Activated T-cell treated with anti-CD3 and anti-CD28 coated beads, Interleukin-2, amount 50 U/mL, for 72 hours (primary cell): ENCODE measurements at regions not wholly inside any gene's neighbourhood (a gene's known extent, or its start where the extent isn't known, plus 50 kb on each side); places are given as distances from the start of the nearest gene placed in this dataset.
"Not testable (repeated sequence)": the region's sequence is repeated elsewhere in the genome, so short reads cannot be mapped to it uniquely, and the experiment has no call there.

Experiments
- ATAC-seq, 2 donors: fragments of 150-1000 bp; cut with Tn5 transposase; replicated peaks in 1 of 2; 2 replicates each; pipeline ENCODE4 v1.10.0; 2021; ENCODE audit warnings: moderate library complexity in 2 of 2, mild to moderate bottlenecking in 1 of 2
- DNase-seq, 2 donors: peaks; one replicate each; pipeline ENCODE4 v3.0.0; 2021 to 2022; ENCODE audit warnings: mixed read lengths in 1 of 2
- H3K27ac Mint-ChIP-seq: one replicate; pipeline ENCODE4 v1.8.0; 2022; ENCODE audit warnings: mild to moderate bottlenecking, moderate library complexity, mixed read lengths
- H3K27me3 Mint-ChIP-seq: one replicate; pipeline ENCODE4 v1.8.0; 2022; ENCODE audit warnings: low read depth, mixed read lengths
- H3K36me3 Mint-ChIP-seq, 2 donors: one replicate each; pipeline ENCODE4 v1.8.0; 2022; ENCODE audit warnings: mixed read lengths in 2 of 2, mild to moderate bottlenecking in 1 of 2; ENCODE audit not compliant: insufficient read depth in 2 of 2
- H3K4me1 Mint-ChIP-seq: one replicate; pipeline ENCODE4 v1.8.0; 2022; ENCODE audit warnings: low read depth, mixed read lengths
- H3K4me3 Mint-ChIP-seq, 2 donors: one replicate each; pipeline ENCODE4 v1.8.0; 2022; ENCODE audit warnings: mild to moderate bottlenecking in 2 of 2, mixed read lengths in 2 of 2, moderate library complexity in 2 of 2
- H3K9me3 Mint-ChIP-seq, 2 donors: one replicate each; pipeline ENCODE4 v1.8.0; 2022; ENCODE audit warnings: mixed read lengths in 2 of 2

DNA sequence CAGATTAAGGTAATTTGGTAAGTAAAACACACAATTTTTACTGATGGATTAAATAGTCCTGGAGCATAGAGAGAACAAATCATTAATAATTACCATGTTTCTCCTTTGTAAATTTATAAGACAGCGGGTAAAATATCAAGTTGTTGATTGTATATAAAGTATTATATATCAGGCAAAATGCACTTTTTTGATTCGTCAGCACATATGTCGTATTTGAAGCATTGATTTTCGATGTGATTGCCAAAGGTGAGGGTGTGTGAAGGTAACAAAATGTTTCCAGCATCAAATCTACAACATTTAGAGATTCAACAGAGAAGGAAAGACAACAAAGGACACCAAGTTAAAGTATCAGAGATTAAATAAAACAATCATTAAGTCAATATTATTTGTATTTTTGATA is 1437.8 kb upstream of the ADGRL3 start:
- no peaks in the 10 kb centered on the region for H3K27me3 Mint-ChIP-seq
- no peak overlapping the region for H3K27ac Mint-ChIP-seq
- H3K4me1 Mint-ChIP-seq: no peaks in the 10 kb centered on the region
- ATAC-seq: no peak
- peaks cover 0 to 11% of the 10 kb centered on the region in 2 donors for H3K9me3 Mint-ChIP-seq
- no peak for DNase-seq
- H3K4me3 Mint-ChIP-seq: no peak overlapping the region
- H3K36me3 Mint-ChIP-seq: no peaks in the 10 kb centered on the region

DNA sequence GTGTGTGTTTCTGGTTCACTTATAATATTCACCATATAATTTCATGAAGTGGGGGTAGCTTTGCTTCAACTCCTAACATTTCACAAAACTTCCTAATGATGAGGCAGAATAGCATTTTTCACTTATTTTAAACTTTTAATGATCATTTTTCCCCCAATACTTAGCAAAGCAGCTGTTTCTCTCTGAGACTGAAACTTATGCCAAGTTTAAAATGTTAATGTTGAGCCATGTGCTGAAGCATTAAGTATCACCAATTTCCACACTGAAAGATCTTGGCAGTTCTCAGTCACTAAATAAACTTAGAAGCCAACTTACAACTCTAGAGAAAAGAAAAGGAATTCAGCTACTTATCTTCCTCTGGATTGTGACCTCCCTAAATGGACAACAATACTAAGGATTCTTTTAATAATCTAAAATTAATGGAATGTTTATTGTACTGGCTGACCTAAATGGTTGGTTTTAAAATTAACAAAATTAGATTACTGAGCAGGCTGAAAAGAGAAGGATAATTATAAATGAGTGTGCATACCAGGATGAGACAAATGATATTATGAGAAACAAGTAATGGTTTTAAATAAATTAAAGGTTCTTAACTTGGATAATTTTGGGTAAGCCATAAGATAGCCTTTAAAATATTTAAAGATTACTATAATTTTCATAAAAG is 1429.4 kb upstream of the ADGRL3 start:
- Mint-ChIP-seq H3K36me3 (no peaks in the 10 kb centered on the region), H3K4me1 (no peaks in the 10 kb centered on the region), H3K27ac (no peak overlapping the region), H3K9me3 (peaks cover 2 to 5% of the 10 kb centered on the region in 2 donors), H3K4me3 (no peak overlapping the region), H3K27me3 (no peaks in the 10 kb centered on the region)
- DNase-seq (no peak), ATAC-seq (no peak)

DNA sequence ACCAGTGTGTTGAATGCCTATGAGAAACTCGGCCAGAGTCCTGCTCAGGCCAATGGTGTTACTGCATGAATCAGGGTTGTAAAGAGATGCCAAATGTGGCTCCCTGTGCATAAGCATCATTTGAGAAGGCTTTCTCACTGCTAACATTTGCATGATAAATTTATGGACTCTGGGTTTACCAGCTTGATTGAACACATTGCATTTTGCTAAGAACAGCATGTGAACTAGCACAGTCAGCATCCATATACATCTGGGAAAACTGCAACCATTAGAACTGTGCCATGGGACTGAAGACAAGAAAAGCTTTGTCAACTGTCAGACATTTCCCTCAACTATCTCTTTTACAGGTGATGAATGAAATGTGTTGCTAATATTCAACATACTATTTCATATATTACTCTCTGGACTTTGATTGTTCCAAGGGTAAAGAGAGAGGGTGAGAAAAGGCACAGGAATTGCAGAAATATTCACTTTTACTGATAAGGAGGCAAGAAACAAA is 1427.4 kb upstream of the ADGRL3 start:
- Mint-ChIP-seq H3K27ac (no peak overlapping the region), H3K4me3 (no peak overlapping the region), H3K27me3 (no peaks in the 10 kb centered on the region), H3K4me1 (no peaks in the 10 kb centered on the region), H3K36me3 (no peaks in the 10 kb centered on the region), H3K9me3 (peaks cover 2 to 5% of the 10 kb centered on the region in 2 donors)
- ATAC-seq (no peak), DNase-seq (no peak)

DNA sequence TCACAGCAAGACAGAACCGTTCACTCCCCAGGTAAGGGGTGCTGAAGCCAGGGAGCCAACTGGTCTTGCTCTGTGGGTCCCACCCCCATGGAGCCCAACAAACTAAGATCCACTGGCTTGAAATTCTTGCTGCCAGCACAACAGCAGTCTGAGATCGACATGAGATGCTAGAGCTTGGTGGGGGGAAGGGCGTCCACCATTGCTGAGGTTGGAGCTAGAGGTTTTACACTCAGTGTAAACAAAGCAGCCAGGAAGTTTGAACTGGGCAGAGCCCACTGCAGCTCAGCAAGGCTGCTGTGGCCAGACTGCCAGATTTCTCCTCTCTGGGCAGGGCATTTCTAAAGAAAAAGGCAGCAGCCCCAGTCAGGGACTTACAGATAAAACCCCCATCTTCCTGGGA is 1419.9 kb upstream of the ADGRL3 start:
- H3K4me1 Mint-ChIP-seq, H3K36me3 Mint-ChIP-seq, H3K27ac Mint-ChIP-seq, ATAC-seq, H3K27me3 Mint-ChIP-seq, H3K4me3 Mint-ChIP-seq, DNase-seq: not testable (repeated sequence)
- H3K9me3 Mint-ChIP-seq: peaks cover 16 to 19% of the 10 kb centered on the region in 2 donors

DNA sequence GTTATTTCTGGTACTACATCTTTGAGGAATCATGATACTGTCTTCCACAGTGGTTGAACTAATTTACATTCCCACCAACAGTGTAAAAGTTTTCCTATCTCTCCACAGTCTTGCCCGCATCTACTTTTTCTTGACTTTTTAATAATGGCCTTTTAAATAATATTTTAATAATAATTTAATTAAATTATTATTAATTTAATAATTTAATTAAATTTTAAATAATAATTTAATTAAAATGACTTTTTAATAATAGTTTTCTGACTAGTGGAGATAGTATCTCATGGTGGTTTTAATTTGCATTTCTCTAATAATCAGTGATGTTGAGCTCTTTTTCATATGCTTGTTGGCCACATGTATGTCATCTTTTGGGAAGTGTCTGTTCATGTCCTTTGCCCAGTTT is 1395.0 kb upstream of the ADGRL3 start:
- Mint-ChIP-seq H3K36me3 (no peaks in the 10 kb centered on the region), H3K27me3 (no peaks in the 10 kb centered on the region), H3K9me3 (peaks cover 12 to 13% of the 10 kb centered on the region in 2 donors), H3K4me1 (no peaks in the 10 kb centered on the region), H3K27ac (no peak overlapping the region), H3K4me3 (no peak overlapping the region)
- DNase-seq (no peak), ATAC-seq (no peak)

DNA sequence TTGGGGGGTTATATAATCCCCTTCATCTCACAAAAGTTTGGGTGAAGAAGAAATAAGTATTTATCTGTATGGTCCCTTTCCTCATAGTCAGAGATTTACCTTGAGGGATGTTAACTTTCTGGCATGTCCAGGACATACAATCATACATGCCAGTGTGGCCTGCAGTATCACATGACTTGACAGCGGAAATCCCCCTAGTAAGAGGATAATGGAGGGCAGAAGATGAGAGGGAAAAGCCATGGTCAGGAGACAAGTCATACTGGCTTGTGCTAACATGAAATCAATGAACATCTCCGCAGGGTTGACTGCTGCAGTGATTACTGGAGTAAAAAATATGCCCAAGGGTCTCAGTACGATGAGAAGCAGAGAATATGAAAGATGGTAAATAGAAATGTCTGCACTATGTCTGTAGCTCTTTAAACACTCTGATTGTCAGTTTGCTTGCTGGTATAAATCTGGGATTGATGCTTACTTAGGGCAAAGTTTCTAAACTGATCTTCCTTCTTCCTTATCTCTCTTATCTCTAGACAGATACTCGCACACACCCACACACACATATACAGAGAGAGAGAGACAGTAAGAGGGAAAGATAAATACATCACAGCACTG is 1385.6 kb upstream of the ADGRL3 start:
- DNase-seq: no peak
- Mint-ChIP-seq H3K4me1 (peaks cover 9% of the 10 kb centered on the region), H3K4me3 (no peak overlapping the region), H3K27me3 (no peaks in the 10 kb centered on the region), H3K9me3 (peaks cover 2 to 4% of the 10 kb centered on the region in 2 donors), H3K36me3 (no peaks in the 10 kb centered on the region), H3K27ac (no peak overlapping the region)
- no peak for ATAC-seq

GRCh38 chr4:59818656-59819055 is 1381.5 kb upstream of the ADGRL3 start:
- H3K9me3 Mint-ChIP-seq: peaks cover 2 to 7% of the 10 kb centered on the region in 2 donors
- H3K27ac Mint-ChIP-seq: no peak overlapping the region
- no peak for DNase-seq
- no peak for ATAC-seq
- peak overlapping the region; percentile 57 to 61 for H3K4me3 Mint-ChIP-seq
- no peaks in the 10 kb centered on the region for H3K27me3 Mint-ChIP-seq
- H3K4me1 Mint-ChIP-seq: peaks cover 9% of the 10 kb centered on the region
- H3K36me3 Mint-ChIP-seq: no peaks in the 10 kb centered on the region

GRCh38 chr4:59823311-59823710 is 1376.8 kb upstream of the ADGRL3 start:
- no peaks in the 10 kb centered on the region for H3K27me3 Mint-ChIP-seq
- no peak overlapping the region for H3K27ac Mint-ChIP-seq
- H3K36me3 Mint-ChIP-seq: no peaks in the 10 kb centered on the region
- ATAC-seq (no peak), DNase-seq (no peak)
- H3K9me3 Mint-ChIP-seq: peaks cover 0 to 3% of the 10 kb centered on the region in 2 donors
- no peaks in the 10 kb centered on the region for H3K4me1 Mint-ChIP-seq
- no peak overlapping the region for H3K4me3 Mint-ChIP-seq

GRCh38 chr4:59825104-59825503 is 1375.0 kb upstream of the ADGRL3 start:
- H3K27ac Mint-ChIP-seq: no peak overlapping the region
- H3K4me3 Mint-ChIP-seq: no peak overlapping the region
- DNase-seq (no peak), ATAC-seq (no peak)
- H3K27me3 Mint-ChIP-seq: no peaks in the 10 kb centered on the region
- no peaks in the 10 kb centered on the region for H3K36me3 Mint-ChIP-seq
- peaks cover 0 to 3% of the 10 kb centered on the region in 2 donors for H3K9me3 Mint-ChIP-seq
- no peaks in the 10 kb centered on the region for H3K4me1 Mint-ChIP-seq

DNA sequence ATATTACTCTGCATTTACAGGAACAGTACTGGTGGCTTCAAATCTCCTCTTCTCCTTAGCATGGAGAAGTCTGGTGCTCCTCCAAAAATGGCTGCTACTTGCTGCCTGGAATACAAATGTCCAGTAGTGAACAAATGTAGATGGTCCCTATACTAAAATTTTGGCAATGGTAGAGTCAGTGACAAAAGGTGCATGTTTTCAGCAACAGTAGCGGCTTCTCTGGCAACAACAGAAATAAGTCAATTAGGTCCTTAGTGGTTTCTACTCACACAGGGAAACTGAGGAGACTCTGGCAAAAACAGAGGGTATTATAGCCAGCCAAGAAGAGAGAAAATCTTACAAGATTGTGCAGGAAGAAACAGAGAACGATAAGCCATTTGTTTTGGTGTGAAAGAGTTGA is 1368.4 kb upstream of the ADGRL3 start:
- H3K9me3 Mint-ChIP-seq: peaks cover 0 to 3% of the 10 kb centered on the region in 2 donors

DNA sequence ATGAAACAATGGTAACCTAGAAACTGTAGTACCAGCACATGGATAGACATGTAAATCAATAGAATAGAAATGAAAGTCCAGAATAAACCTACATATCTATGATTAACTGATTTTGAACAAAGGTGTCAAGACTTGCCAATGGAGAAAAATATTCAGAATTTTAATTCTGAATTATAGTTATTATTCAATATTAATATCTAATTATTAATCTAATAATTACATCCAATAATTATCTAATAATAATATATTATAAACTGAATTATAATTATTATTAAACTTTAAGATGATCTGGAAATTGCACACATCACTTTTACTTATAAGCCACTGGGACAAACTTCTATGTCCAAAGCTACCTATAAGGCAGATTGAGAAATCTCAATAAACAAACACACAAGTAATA is 1365.2 kb upstream of the ADGRL3 start:
- DNase-seq (no peak), ATAC-seq (no peak)
- H3K27me3 Mint-ChIP-seq: no peaks in the 10 kb centered on the region
- H3K27ac Mint-ChIP-seq: no peak overlapping the region
- peaks cover 0 to 3% of the 10 kb centered on the region in 2 donors for H3K9me3 Mint-ChIP-seq
- H3K36me3 Mint-ChIP-seq: no peaks in the 10 kb centered on the region
- no peaks in the 10 kb centered on the region for H3K4me1 Mint-ChIP-seq
- H3K4me3 Mint-ChIP-seq: no peak overlapping the region

More for the DNA sequence above, 1368.4 kb upstream of the ADGRL3 start:
- H3K4me3 Mint-ChIP-seq: no peak overlapping the region
- H3K27me3 Mint-ChIP-seq: no peaks in the 10 kb centered on the region
- no peak for DNase-seq
- no peaks in the 10 kb centered on the region for H3K36me3 Mint-ChIP-seq
- no peaks in the 10 kb centered on the region for H3K4me1 Mint-ChIP-seq
- no peak overlapping the region for H3K27ac Mint-ChIP-seq
- no peak for ATAC-seq

GRCh38 chr4:59837751-59838150 is 1362.4 kb upstream of the ADGRL3 start:
- DNase-seq (no peak), ATAC-seq (no peak)
- H3K9me3 Mint-ChIP-seq: no peaks in the 10 kb centered on the region
- H3K4me3 Mint-ChIP-seq: no peak overlapping the region
- H3K36me3 Mint-ChIP-seq: peaks cover 0 to 2% of the 10 kb centered on the region in 2 donors
- H3K4me1 Mint-ChIP-seq: no peaks in the 10 kb centered on the region
- H3K27ac Mint-ChIP-seq: no peak overlapping the region
- no peaks in the 10 kb centered on the region for H3K27me3 Mint-ChIP-seq

DNA sequence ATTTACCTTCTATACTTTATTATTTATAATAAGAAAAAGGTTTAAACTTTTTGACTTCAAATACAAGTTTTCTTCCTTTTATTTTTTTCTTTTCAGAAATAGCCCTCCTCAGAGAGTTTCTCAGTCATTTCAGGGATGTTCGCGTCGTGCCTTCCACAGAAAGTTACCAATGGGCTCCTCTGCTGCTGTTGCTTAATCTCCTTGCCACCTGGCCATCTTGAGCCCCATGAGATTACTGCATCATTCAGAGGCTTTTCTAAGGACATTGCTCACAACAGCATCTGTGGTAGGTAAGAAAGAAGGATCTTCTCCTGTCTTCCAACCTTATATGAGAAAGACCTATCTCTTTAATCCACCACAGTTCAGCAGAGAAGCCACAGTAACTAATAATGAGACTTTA is 1361.9 kb upstream of the ADGRL3 start:
- Mint-ChIP-seq H3K4me3 (no peak overlapping the region), H3K27me3 (no peaks in the 10 kb centered on the region), H3K4me1 (no peaks in the 10 kb centered on the region), H3K9me3 (peaks cover 0 to 2% of the 10 kb centered on the region in 2 donors), H3K27ac (no peak overlapping the region), H3K36me3 (peaks cover 2% of the 10 kb centered on the region in 2 donors)
- DNase-seq (no peak), ATAC-seq (no peak)

DNA sequence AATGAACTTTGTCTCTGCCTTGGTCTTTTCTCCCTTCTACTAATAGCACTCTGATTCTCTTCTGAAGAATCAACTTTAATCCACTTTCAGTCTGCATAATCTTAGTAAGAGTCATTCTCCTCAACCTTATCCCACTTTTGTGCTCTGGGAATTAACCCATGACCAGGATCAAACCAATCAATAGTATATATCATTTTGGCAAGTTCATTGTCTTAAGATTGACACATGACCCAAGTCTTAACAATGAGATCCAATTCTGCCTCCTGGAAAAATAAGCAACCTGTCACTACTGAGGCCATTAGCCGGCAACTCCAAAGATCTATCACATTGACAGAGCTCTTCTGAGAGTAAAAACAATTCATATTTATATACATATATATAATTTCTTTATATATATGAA is 1358.4 kb upstream of the ADGRL3 start:
- no peaks in the 10 kb centered on the region for H3K4me1 Mint-ChIP-seq
- H3K27ac Mint-ChIP-seq: no peak overlapping the region
- H3K4me3 Mint-ChIP-seq: no peak overlapping the region
- H3K9me3 Mint-ChIP-seq: peaks cover 12 to 13% of the 10 kb centered on the region in 2 donors
- H3K27me3 Mint-ChIP-seq: no peaks in the 10 kb centered on the region
- no peak for DNase-seq
- H3K36me3 Mint-ChIP-seq: peaks cover 3 to 4% of the 10 kb centered on the region in 2 donors
- no peak for ATAC-seq
